ENCODE measurements at regions not wholly inside any gene's neighbourhood (a gene's known extent, or its start where the extent isn't known, plus 50 kb on each side); places are given as distances from the start of the nearest gene placed in this dataset.

DNA sequence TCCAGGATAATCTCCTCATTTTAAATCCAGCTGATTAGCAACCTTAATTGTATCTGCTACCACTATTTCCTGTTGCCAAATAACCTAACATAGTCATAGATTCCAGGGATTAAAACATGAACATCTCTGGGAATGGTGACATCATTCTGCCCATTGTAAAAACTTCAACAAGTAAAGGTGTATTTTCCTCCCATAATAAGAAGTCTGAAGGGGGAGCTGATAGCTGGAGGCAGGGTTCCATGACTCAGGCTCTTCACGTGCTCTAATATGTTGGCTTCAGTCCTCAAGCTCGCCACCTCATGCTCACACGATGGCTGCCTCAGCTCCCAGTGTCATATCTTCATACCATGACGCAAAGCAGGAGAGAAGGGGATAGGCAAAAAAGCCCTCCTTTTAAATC is 172.0 kb upstream of the VASH1 start:
- TF ChIP-seq, protein P1, sequence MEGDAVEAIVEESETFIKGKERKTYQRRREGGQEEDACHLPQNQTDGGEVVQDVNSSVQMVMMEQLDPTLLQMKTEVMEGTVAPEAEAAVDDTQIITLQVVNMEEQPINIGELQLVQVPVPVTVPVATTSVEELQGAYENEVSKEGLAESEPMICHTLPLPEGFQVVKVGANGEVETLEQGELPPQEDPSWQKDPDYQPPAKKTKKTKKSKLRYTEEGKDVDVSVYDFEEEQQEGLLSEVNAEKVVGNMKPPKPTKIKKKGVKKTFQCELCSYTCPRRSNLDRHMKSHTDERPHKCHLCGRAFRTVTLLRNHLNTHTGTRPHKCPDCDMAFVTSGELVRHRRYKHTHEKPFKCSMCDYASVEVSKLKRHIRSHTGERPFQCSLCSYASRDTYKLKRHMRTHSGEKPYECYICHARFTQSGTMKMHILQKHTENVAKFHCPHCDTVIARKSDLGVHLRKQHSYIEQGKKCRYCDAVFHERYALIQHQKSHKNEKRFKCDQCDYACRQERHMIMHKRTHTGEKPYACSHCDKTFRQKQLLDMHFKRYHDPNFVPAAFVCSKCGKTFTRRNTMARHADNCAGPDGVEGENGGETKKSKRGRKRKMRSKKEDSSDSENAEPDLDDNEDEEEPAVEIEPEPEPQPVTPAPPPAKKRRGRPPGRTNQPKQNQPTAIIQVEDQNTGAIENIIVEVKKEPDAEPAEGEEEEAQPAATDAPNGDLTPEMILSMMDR (IDR thresholded peaks at IDR 0.05), result no peak
- TF ChIP-seq POLR2A (IDR thresholded peaks at IDR 0.05), result no peak
- no peak for DNase-seq
- intact Hi-C loops (cut with DNase I), result no loop called here
- Histone ChIP-seq H3K9me3 (replicated peaks in 1 of 3) (no peaks in the 10 kb centered on the region), H3K4me1 (replicated peaks in 1 of 2) (no peaks in the 10 kb centered on the region), H3K36me3 (replicated peaks in 1 of 2) (no peaks in the 10 kb centered on the region), H3K27ac (no peak overlapping the region), H3K27me3 (no peaks in the 10 kb centered on the region), H3K4me3 (no peak overlapping the region)
- 93 to 95% (median 93%) methylated on average over 4 of the region's 4 CpGs for WGBS, 4 donors

DNA sequence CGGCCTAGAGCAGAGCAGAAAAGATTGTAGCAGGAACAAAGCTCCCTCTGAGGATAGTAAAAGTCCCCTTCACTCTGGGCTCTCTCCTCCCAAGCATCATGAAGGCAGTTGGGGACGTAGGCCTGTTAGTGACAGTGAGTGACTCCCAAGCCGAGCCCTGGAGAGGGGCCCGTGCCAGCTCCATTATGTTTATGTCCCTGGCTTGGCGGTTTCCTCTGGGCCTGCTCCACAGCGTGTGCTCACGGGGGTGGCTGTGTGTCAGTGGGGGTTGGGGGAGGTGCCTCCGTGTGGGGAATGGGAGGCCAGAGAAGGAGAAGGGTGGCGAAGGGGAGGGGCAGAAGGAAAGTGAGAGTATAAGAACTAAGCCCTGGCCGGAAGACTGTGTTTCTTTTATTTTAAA is 170.0 kb upstream of the VASH1 start:
- Histone ChIP-seq H3K4me3 (no peak overlapping the region), H3K9me3 (replicated peaks in 1 of 3) (no peaks in the 10 kb centered on the region), H3K27ac (no peak overlapping the region), H3K36me3 (replicated peaks in 1 of 2) (no peaks in the 10 kb centered on the region), H3K4me1 (replicated peaks in 1 of 2) (no peaks in the 10 kb centered on the region), H3K27me3 (no peaks in the 10 kb centered on the region)
- 52 to 68% (median 64%) methylated on average over 10 of the region's 10 CpGs for WGBS, 4 donors
- no peak for DNase-seq
- intact Hi-C loops (cut with DNase I), result no loop called here
- no peak for TF ChIP-seq POLR2A (IDR thresholded peaks at IDR 0.05)
- TF ChIP-seq, protein P1 (IDR thresholded peaks at IDR 0.05), result no peak

DNA sequence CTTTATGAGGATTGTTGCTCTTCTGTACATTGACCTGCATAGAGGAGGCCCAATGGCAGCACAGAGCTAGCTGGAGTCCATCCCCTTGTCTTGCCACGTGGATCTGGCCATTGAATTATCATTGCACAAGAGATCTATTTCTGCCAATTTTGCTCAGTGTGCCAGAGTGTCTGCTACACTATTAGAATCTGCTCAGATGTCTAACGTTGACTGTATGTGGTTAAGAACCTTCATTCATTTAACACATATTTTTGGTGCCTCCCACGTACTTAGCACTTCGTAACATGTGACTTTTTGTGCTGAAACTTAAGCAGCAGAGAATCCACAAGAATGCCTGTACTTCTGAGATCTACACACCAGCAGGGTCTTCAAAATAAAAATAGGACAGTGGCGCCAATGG is 166.0 kb upstream of the VASH1 start:
- no peak overlapping the region for H3K4me3 ChIP-seq
- intact Hi-C loops (cut with DNase I), result no loop called here
- no peaks in the 10 kb centered on the region for H3K4me1 ChIP-seq (replicated peaks in 1 of 2)
- DNase-seq, result no peak
- no peaks in the 10 kb centered on the region for H3K9me3 ChIP-seq (replicated peaks in 1 of 3)
- H3K27ac ChIP-seq, result no peak overlapping the region
- 67 to 78% (median 75%) methylated on average over 5 of the region's 5 CpGs for WGBS, 4 donors
- no peak for TF ChIP-seq POLR2A (IDR thresholded peaks at IDR 0.05)
- TF ChIP-seq, protein P1 (IDR thresholded peaks at IDR 0.05), result no peak
- no peaks in the 10 kb centered on the region for H3K27me3 ChIP-seq
- H3K36me3 ChIP-seq (replicated peaks in 1 of 2), result no peaks in the 10 kb centered on the region

DNA sequence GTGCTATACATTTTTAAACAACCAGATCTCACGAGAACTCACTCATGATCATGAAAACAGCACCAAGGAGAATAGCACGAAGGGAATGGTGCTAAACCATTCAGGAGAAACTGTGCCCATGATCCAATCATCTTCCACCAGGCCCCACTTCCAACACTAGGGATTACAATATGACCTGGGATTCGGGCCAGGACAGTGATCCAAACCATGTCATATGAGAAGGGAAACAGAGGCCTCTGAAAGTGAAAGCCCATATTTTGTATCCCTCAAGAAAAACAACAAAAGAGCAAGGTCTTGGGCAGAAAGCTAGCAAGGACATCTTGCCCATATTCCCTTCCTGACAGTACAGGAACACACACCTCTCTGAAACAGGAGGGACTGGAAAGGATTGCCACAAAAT is 163.9 kb upstream of the VASH1 start:
- intact Hi-C loops (cut with DNase I), result no loop called here
- Histone ChIP-seq H3K27me3 (no peaks in the 10 kb centered on the region), H3K9me3 (replicated peaks in 1 of 3) (no peaks in the 10 kb centered on the region), H3K36me3 (replicated peaks in 1 of 2) (no peaks in the 10 kb centered on the region), H3K4me1 (replicated peaks in 1 of 2) (no peaks in the 10 kb centered on the region), H3K4me3 (no peak overlapping the region), H3K27ac (no peak overlapping the region)
- TF ChIP-seq, protein P1 (IDR thresholded peaks at IDR 0.05), result no peak
- TF ChIP-seq POLR2A (IDR thresholded peaks at IDR 0.05), result no peak
- WGBS, 4 donors, result 69 to 90% (median 82%) methylated on average over 3 of the region's 3 CpGs
- no peak for DNase-seq

Data from adrenal gland (tissue), 9 donors.